IPS-18a (cell line): ENCODE measurements at regions not wholly inside any gene's neighbourhood (a gene's known extent, or its start where the extent isn't known, plus 50 kb on each side); places are given as distances from the start of the nearest gene placed in this dataset.

Source experiments
- H3K27ac ChIP-seq: one replicate; pipeline ENCODE4 v1.5.1; 2013; ENCODE audit warnings: low read length
- H3K27me3 ChIP-seq: one replicate; pipeline ENCODE4 v1.6.1; 2013; ENCODE audit warnings: mild to moderate bottlenecking, low read length; ENCODE audit not compliant: control insufficient read depth, insufficient read depth
- H3K36me3 ChIP-seq: one replicate; pipeline ENCODE4 v1.6.1; 2013; ENCODE audit warnings: low read depth, low read length; ENCODE audit not compliant: control insufficient read depth
- H3K4me1 ChIP-seq: one replicate; pipeline ENCODE4 v1.6.1; 2013; ENCODE audit warnings: low read depth, low read length; ENCODE audit not compliant: control insufficient read depth
- H3K4me3 ChIP-seq: one replicate; pipeline ENCODE4 v1.5.1; 2013; ENCODE audit warnings: low read length
- H3K9ac ChIP-seq: one replicate; pipeline ENCODE4 v1.6.1; 2013; ENCODE audit warnings: mild to moderate bottlenecking, low read length, moderate library complexity
- H3K9me3 ChIP-seq: one replicate; pipeline ENCODE4 v1.6.1; 2013; ENCODE audit warnings: low read depth, low read length; ENCODE audit not compliant: control insufficient read depth

DNA sequence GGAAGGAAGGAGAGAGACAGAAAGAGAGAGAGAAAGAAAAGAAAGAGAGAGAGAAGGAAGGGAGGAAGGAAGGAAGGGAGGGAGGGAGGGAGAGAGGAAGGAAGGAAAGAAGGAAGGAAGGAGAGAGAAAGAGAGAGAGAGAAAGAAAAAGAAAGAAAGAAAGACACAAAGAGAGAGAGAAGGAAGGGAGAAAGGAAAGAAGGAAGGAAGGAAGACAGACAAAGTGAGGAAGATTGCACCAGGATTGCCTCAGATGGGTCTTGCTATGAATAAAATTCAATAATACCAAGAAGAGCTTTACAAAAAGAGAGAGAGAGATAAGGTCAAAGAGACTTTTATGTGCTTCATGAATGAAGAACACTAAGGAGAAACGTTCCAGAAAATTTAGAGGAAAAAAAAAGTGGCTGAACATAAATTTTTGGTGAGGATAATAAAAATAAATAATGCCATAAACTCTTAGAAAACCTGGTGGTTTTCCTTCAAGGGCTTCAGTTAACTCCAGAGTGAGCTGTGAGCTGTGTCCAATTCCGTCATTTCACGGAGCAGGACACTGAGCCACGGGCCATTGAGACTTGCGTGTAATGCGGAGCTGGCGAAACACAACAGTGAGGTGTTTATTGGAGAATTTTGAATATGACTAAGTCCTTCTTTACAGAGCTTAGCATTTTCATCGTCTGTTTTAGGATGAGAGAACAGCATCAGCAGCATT, 72.7 kb upstream of the TNRC6C start:
- H3K27me3 ChIP-seq: peaks cover 41% of the 10 kb centered on the region
- H3K36me3 ChIP-seq: no peaks in the 10 kb centered on the region
- H3K9me3 ChIP-seq: no peaks in the 10 kb centered on the region
- H3K9ac ChIP-seq: no peak overlapping the region
- H3K4me3 ChIP-seq: no peak overlapping the region
- peaks cover 11% of the 10 kb centered on the region for H3K4me1 ChIP-seq
- no peak overlapping the region for H3K27ac ChIP-seq

DNA sequence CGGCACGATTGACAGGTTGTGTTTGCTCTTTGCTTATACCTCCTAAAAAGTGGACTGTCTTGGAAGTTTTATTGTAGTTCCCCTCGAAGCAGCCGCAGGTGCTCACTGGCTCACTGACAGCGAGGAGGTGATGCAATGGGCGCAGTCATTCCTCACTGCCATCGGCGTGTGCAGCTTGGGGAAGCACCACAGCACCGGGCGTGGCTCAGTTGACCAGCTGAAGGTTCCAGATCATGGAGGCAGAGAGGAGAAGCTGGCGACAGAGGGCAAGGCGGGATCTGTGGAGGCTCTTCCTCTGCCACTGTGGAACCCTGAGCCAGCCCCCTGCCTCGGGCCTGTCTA, 72.1 kb upstream of the TNRC6C start:
- Histone ChIP-seq H3K27ac (no peak overlapping the region), H3K27me3 (peaks cover 41% of the 10 kb centered on the region), H3K4me3 (no peak overlapping the region), H3K9ac (no peak overlapping the region), H3K9me3 (no peaks in the 10 kb centered on the region), H3K36me3 (no peaks in the 10 kb centered on the region), H3K4me1 (peaks cover 9% of the 10 kb centered on the region)

DNA sequence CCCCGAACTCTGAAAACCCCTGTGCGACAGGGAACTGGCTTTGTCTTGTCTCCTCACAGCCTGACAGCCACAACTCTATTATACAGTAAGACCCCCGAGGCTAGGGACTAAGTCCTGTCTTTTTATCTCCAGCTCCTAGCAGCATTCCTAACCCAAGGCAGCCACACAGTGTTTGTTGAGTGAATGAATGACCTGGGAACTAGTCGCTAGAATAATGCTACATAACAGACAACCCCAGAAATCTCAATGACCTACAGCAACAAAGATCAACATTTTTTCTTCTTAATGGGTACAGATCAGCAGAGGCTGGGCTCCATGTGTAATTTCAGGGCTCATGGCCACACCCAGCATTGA, 71.4 kb upstream of the TNRC6C start:
- Histone ChIP-seq H3K27me3 (peaks cover 41% of the 10 kb centered on the region), H3K4me1 (peaks cover 10% of the 10 kb centered on the region), H3K4me3 (peak overlapping the region; percentile 69), H3K27ac (no peak overlapping the region), H3K9ac (no peak overlapping the region), H3K36me3 (no peaks in the 10 kb centered on the region), H3K9me3 (no peaks in the 10 kb centered on the region)

DNA sequence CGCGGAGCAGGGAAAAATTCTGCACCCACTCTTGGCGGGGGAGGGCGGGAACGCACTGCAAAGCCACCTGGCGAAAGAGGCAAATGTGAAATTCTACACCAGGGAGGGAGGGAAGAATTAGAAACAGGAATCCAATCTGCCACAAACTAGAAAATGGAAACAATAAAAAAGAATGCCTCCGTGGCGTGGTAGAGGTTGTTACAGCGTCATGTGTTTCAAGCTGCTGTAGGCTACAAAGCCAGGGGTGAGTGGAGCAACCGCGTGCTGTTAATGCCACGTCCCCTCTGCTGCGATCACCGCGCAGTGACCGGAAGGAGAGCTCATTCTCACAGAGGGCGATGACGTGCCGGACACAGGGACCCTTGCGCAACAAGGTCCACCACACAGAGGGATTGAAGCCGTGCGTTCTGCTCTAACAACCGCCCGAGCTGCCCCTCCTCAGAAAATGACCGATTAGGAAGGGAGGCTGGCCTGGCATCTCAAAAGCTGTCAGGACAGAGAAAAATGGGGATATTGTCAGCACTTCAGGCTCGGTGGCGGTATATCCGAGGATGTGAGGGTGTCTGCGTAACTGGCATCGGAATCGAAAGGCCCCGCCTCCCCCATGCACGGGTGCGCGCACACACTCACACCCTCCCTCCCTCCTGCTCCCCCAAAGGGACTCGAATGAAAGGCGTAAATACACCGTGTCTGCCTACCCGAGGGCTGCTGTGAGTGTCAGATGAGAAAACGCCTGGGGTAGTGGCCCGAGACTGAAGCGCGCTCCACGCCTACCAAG, 70.8 kb upstream of the TNRC6C start:
- Histone ChIP-seq H3K27ac (no peak overlapping the region), H3K27me3 (peaks cover 41% of the 10 kb centered on the region), H3K4me1 (peaks cover 11% of the 10 kb centered on the region), H3K36me3 (no peaks in the 10 kb centered on the region), H3K9ac (peak overlapping the region; percentile 33), H3K9me3 (no peaks in the 10 kb centered on the region), H3K4me3 (peak overlapping the region; percentile 69)

DNA sequence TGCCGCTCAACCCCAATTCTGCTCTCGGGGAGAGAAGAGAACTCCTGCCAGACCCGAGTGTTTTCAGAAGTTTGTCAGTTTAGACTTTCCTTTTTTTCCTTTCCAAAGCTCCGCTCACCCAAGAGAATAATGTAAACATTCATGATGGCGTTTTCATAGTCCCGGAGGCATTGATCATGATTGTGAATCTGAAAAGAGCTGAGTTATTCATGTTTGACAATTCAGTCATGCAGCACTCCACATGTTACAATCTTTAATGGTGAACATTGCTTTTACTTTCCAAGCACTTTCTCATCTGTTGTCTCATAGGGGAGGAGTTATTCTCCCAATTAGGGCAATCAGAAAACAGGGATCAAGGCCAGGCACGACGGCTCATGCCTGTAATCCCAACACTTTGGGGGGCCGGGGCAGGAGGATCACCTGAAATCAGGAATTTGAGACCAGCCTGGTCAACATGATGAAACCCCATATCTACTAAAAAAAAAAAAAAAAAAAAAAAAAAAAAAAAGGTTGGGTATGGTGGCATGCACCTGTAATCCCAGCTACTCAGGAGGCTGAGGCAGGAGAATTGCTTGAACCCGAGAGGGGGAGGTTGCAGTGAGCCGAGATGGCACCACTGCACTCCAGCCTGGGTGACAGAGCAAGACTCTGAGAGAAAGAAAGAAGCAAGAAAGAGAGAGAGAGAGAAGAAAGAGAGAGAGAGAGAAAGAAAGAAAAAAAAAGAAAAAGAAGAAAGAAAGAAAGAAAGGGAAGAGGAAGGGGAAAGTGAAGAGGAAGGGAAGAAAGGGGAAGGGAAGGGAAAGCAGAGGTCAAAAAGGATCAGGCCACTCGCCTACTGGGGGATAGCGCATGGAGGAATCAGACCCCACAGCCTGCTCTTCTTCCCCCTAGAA, 70.0 kb upstream of the TNRC6C start:
- H3K27me3 ChIP-seq: peaks cover 41% of the 10 kb centered on the region
- H3K36me3 ChIP-seq: no peaks in the 10 kb centered on the region
- peaks cover 11% of the 10 kb centered on the region for H3K4me1 ChIP-seq
- H3K9ac ChIP-seq: peak overlapping the region; percentile 33
- H3K27ac ChIP-seq: no peak overlapping the region
- peak overlapping the region; percentile 69 for H3K4me3 ChIP-seq
- no peaks in the 10 kb centered on the region for H3K9me3 ChIP-seq

DNA sequence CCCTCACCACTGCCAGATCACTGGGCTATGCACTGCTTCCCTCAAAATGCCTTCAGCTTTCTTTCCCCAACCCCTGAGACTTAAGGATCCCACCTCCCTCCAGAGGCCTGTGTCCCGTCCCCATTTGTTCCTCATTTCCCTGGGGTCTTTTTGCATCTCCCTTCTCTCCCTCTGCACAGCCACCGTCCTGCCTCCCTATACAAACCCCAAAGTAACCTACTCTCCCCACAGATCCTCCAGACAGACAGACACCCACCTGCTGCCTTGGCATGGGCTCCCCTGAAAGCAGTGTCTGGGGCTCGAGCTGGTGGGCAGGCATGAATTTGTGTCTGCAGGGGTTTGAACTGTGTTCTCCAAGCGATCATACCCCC, 69.4 kb upstream of the TNRC6C start:
- Histone ChIP-seq H3K27me3 (peaks cover 41% of the 10 kb centered on the region), H3K36me3 (no peaks in the 10 kb centered on the region), H3K27ac (no peak overlapping the region), H3K4me1 (peaks cover 11% of the 10 kb centered on the region), H3K9ac (no peak overlapping the region), H3K9me3 (no peaks in the 10 kb centered on the region), H3K4me3 (no peak overlapping the region)

DNA sequence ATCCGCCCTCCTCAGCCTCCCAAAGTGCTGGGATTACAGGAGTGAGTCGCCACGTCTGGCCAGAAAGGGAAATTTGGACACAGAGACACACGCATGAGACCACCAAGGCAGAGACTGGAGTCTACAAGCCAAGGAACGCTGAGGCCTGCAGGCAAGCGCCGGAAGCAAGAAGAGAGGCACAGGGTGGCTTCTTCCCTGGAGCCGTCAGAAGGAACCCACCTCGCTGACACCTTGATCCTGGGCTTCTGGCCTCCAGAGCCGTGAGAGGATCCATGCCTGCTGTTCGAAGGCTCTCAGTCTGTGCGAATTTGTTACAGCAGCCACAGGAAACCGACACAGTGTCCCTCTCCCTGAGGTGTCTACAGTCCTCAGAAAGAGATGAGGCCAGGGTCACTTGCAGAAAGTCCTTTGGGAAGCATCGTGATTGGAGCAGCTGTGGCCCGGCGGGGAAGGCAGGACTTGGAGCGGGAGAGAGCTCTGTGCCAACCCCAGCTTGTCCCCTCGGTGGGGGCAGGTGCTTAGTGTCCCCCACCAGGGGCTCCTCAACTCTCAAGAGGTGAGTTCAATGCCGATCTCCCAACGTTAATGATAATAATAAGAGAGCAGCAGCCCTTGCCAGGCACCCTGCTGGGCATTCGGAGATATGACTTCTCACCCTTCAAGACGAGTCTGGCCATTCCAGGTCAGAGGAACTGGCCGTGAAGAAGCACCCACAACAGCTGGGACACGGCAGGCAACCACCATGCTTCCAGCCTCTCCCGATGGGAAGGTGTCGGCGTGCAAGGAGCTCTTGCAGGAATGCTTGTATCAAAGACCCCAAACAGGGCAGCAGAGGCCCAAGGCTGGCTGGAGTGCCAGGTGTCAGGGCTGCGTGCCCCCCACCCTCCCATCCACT, 68.4 kb upstream of the TNRC6C start:
- Histone ChIP-seq H3K4me1 (peaks cover 11% of the 10 kb centered on the region), H3K27me3 (peaks cover 41% of the 10 kb centered on the region), H3K27ac (no peak overlapping the region), H3K9ac (no peak overlapping the region), H3K36me3 (no peaks in the 10 kb centered on the region), H3K9me3 (no peaks in the 10 kb centered on the region), H3K4me3 (no peak overlapping the region)

DNA sequence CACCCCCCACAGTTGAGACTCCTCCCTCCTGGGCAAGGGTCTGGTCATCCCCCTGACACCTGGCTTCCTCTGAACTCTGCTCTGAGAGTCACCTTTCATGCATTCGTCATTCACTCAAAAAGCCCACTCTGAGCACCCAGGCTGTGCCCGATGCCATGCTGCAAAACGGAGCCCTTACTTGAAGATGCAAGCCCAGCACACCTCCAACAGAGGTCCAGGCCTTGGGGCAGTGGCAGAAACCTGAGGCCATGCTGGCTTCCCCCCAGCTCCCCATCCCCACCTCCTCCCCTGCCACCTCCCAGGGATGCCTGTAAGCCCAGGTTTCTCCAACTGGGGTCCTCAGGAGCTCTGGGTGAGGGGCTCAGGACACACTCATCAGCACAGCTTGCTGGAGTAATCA, 67.7 kb upstream of the TNRC6C start:
- Histone ChIP-seq H3K4me1 (peaks cover 11% of the 10 kb centered on the region), H3K27ac (no peak overlapping the region), H3K27me3 (peaks cover 39% of the 10 kb centered on the region), H3K36me3 (no peaks in the 10 kb centered on the region), H3K4me3 (no peak overlapping the region), H3K9me3 (no peaks in the 10 kb centered on the region), H3K9ac (no peak overlapping the region)

DNA sequence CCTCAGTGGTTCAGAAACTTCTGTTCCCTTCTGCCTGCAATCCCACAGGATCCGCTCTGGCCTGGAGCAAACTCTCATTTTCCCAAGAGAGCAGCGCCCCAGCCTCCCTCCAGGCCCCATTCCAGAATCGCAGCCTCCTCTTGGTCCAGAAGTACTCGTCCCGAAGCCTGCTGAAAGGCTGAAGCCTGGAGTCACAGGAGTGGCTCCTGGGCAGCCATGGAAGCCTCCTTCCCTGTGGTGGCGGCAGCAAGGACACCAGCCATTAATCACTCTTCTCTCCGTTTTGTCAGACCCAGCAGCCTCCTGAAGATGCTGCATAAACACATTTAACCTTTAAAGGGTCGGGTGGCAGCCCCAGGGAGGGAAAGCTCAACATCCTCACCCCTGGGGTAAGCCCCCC, 66.9 kb upstream of the TNRC6C start:
- no peaks in the 10 kb centered on the region for H3K9me3 ChIP-seq
- H3K27me3 ChIP-seq: peaks cover 30% of the 10 kb centered on the region

DNA sequence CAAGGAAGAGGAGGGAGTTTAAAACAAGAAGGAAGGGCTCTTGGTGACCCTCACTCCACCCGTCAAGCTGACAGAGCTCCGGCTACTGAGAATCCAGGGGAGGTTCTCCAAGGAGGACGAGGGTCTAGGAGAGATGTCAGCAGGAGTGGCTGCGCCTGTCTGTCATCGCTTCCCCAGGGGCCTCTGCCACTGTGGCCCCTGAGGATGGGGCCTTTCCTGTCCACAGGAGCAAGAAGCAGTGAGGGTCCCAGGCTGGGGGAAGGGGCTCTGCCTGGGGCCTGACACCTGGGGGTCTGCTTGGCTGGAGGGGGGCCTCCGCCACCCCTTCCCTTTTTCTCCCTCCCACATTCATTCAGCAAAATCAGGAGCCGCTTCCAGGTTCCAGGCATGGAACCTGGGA, 66.5 kb upstream of the TNRC6C start:
- Histone ChIP-seq H3K4me3 (no peak overlapping the region), H3K27ac (no peak overlapping the region), H3K27me3 (peaks cover 26% of the 10 kb centered on the region), H3K9me3 (no peaks in the 10 kb centered on the region), H3K4me1 (peaks cover 10% of the 10 kb centered on the region), H3K36me3 (no peaks in the 10 kb centered on the region), H3K9ac (no peak overlapping the region)

More for the DNA sequence above, 66.9 kb upstream of the TNRC6C start:
- H3K4me1 ChIP-seq: peaks cover 11% of the 10 kb centered on the region
- H3K27ac ChIP-seq: no peak overlapping the region
- no peak overlapping the region for H3K9ac ChIP-seq
- H3K4me3 ChIP-seq: no peak overlapping the region
- no peaks in the 10 kb centered on the region for H3K36me3 ChIP-seq
